Sigmoid colon (tissue), 6 donors: ENCODE measurements at regions not wholly inside any gene's neighbourhood (a gene's known extent, or its start where the extent isn't known, plus 50 kb on each side); places are given as distances from the start of the nearest gene placed in this dataset.
"Not testable (repeated sequence)": the region's sequence is repeated elsewhere in the genome, so short reads cannot be mapped to it uniquely, and the experiment has no call there.

ENCODE experiments used
- DNase-seq: peaks from one replicate; pipeline ENCODE4 v3.0.0-alpha.2; 2019
- H3K27ac ChIP-seq, 4 donors: fragments of 200-600 bp; sonication (generic); one replicate each; pipeline ENCODE4 v1.5.1; 2016 to 2019; ENCODE audit warnings: mild to moderate bottlenecking in 1 of 4
- H3K27me3 ChIP-seq, 3 donors: fragments of 200-600 bp; sonication (generic); one replicate each; pipeline ENCODE4 v1.5.1; 2019; ENCODE audit warnings: mild to moderate bottlenecking in 1 of 3
- H3K36me3 ChIP-seq, 4 donors: fragments of 200-600 bp; sonication (generic); one replicate each; pipeline ENCODE4 v1.5.1; 2016 to 2019
- H3K4me1 ChIP-seq, 4 donors: fragments of 200-600 bp; sonication (generic); one replicate each; pipeline ENCODE4 v1.5.1; 2017 to 2019
- H3K4me3 ChIP-seq, 4 donors: fragments of 200-600 bp; sonication (generic); one replicate each; pipeline ENCODE4 v1.5.1; 2017 to 2019; ENCODE audit warnings: mild to moderate bottlenecking in 2 of 4, moderate library complexity in 1 of 4
- H3K9me3 ChIP-seq, 4 donors: fragments of 200-600 bp in 3 of 4; sonication (generic) in 3 of 4; one replicate each; pipeline versions ENCODE4 v1.5.1 to v1.6.1; 2013 to 2019
- EP300 ChIP-seq, 4 donors: sonication (generic); formaldehyde crosslinking; IDR thresholded peaks; one replicate each; pipeline ENCODE4 v1.6.1; 2017; ENCODE audit warnings: antibody characterized with exemption in 4 of 4
- POLR2A ChIP-seq, 2 donors: fragments of 450-650 bp; IDR thresholded peaks; one replicate each; pipeline ENCODE4 v1.6.1; 2016; ENCODE audit warnings: antibody characterized with exemption in 2 of 2, mild to moderate bottlenecking in 2 of 2, moderate library complexity in 2 of 2
- POLR2AphosphoS5 ChIP-seq, 4 donors: sonication (generic); formaldehyde crosslinking; IDR thresholded peaks; one replicate each; pipeline ENCODE4 v1.6.1; 2017; ENCODE audit warnings: antibody characterized with exemption in 4 of 4
- WGBS, 2 donors: extraction: QIAGEN DNeasy Blood & Tissue Kit; methylation state at CpG; one replicate each; pipeline ENCODE4 v1.1.7; 2013; 5-methylcytosine and 5-hydroxymethylcytosine counted together
- intact Hi-C: fragments of 100-400 bp; cut with DNase I; formaldehyde crosslinking; loops from one replicate; pipeline ENCODE4 v1.15.1; 2023
- TF ChIP-seq, protein P1 (sequence below), 4 experiments: fragments of 450-650 bp in 3 of 4; fragments of 200-600 bp in 1 of 4; IDR thresholded peaks; one replicate each; pipeline ENCODE4 v1.5.1; 2016 to 2019; ENCODE audit warnings: antibody characterized with exemption in 4 of 4, mild to moderate bottlenecking in 3 of 4, moderate library complexity in 2 of 4
- donor health status: healthy with polysubstance abuse.
- donor health status: healthy.

DNA sequence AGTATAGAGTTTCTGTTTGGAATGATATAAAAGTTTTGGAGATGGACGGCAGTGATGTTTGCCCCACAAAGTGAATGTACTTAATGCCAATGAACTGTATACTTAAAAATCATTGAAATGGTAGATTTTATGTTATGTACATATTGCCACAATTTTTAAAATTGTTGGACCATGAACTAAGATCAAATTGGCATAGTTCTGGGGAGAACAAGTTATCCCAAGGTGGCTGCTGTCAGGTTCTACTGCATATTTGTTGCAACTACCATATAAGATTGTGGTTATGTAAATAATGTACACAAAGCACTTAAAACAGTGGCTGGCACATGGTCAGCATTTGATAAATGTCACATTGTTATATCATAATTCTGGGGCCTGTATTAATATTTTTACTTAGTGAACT is 466.4 kb downstream of the SIPA1L2 start:
- intact Hi-C loops: no loop called here
- H3K4me1 ChIP-seq: peaks cover 0 to 8% (median 4%) of the 10 kb centered on the region in 4 donors
- no peak for DNase-seq
- H3K36me3 ChIP-seq: no peaks in the 10 kb centered on the region
- no peaks in the 10 kb centered on the region for H3K27me3 ChIP-seq
- no peak overlapping the region for H3K4me3 ChIP-seq
- no peaks in the 10 kb centered on the region for H3K9me3 ChIP-seq
- WGBS, 2 donors: 80 to 81% methylated on average over 1 of the region's 1 CpG
- TF ChIP-seq POLR2AphosphoS5 (IDR thresholded peaks at IDR 0.05) (no peak), EP300 (IDR thresholded peaks at IDR 0.05) (no peak), POLR2A (IDR thresholded peaks at IDR 0.05) (no peak)
- TF ChIP-seq, protein P1, sequence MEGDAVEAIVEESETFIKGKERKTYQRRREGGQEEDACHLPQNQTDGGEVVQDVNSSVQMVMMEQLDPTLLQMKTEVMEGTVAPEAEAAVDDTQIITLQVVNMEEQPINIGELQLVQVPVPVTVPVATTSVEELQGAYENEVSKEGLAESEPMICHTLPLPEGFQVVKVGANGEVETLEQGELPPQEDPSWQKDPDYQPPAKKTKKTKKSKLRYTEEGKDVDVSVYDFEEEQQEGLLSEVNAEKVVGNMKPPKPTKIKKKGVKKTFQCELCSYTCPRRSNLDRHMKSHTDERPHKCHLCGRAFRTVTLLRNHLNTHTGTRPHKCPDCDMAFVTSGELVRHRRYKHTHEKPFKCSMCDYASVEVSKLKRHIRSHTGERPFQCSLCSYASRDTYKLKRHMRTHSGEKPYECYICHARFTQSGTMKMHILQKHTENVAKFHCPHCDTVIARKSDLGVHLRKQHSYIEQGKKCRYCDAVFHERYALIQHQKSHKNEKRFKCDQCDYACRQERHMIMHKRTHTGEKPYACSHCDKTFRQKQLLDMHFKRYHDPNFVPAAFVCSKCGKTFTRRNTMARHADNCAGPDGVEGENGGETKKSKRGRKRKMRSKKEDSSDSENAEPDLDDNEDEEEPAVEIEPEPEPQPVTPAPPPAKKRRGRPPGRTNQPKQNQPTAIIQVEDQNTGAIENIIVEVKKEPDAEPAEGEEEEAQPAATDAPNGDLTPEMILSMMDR (IDR thresholded peaks at IDR 0.05): no peak
- H3K27ac ChIP-seq: no peak overlapping the region

DNA sequence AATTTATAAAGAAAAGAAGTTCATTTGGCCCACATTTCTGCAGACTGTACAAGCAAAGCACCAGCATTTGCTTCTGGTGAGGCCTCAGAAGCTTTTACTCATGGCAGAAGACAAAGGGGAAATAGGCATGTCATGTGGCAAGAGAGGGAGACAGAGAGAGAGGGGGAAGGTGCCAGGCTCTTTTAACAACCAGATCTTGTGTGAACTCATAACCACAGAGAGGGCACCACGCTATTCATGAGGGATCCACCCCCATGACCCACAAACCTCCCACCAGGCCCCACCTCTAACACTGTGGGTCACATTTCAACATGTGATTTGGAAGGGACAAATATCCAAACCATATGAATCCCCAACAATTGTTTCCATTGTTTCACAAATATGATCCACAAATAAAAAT is 467.9 kb downstream of the SIPA1L2 start:
- intact Hi-C loops: no loop called here
- H3K27me3 ChIP-seq: no peaks in the 10 kb centered on the region
- DNase-seq: no peak
- no peaks in the 10 kb centered on the region for H3K9me3 ChIP-seq
- H3K36me3 ChIP-seq: no peaks in the 10 kb centered on the region
- 69 to 93% methylated on average over 1 of the region's 1 CpG for WGBS, 2 donors
- TF ChIP-seq POLR2AphosphoS5 (IDR thresholded peaks at IDR 0.05) (no peak), POLR2A (IDR thresholded peaks at IDR 0.05) (no peak), EP300 (IDR thresholded peaks at IDR 0.05) (no peak)
- TF ChIP-seq, protein P1 (IDR thresholded peaks at IDR 0.05): no peak
- no peak overlapping the region for H3K4me3 ChIP-seq
- H3K27ac ChIP-seq: no peak overlapping the region
- peaks cover 0 to 8% (median 4%) of the 10 kb centered on the region in 4 donors for H3K4me1 ChIP-seq

DNA sequence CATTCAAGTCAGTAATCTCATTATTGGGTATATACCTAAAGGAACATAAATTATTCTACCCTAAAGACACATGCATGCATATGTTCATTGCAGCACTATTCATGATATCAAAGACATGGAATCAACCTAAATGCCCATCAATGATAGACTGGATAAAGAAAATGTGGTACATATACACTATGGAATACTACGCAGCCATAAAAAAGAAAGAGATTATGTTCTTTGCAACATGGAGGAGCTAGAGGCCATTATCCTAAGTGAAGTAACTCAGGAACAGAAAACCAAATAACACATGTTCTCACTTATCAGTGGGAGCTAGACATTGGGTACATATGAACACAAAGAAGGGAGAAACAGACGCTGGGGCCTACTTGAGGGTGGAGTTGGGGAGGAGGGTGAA is 471.4 kb downstream of the SIPA1L2 start:
- H3K4me3 ChIP-seq: not testable (repeated sequence)

DNA sequence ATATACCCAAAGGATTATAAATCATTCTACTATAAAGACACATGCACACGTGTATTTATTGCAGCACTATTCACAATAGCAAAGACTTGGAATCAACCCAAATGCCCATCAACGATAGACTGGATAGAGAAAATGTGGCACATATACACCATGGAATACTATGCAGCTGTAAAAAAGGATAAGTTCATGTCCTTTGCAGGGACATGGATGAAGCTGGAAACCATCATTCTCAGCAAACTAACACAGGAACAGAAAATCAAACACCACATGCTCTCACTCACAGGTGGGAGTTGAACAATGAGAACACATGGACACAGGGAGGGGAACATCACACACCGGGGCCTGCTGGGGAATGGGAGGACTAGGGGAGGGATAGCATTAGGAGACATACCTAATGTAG is 473.9 kb downstream of the SIPA1L2 start:
- H3K27ac ChIP-seq, H3K4me1 ChIP-seq, intact Hi-C loops, H3K9me3 ChIP-seq, H3K4me3 ChIP-seq, H3K27me3 ChIP-seq, DNase-seq, H3K36me3 ChIP-seq: not testable (repeated sequence)
- WGBS, 2 donors: 72 to 93% methylated on average over 3 of the region's 3 CpGs

More for the DNA sequence above, 471.4 kb downstream of the SIPA1L2 start:
- H3K27me3 ChIP-seq, DNase-seq, intact Hi-C loops, H3K9me3 ChIP-seq, H3K27ac ChIP-seq, H3K36me3 ChIP-seq, H3K4me1 ChIP-seq: not testable (repeated sequence)
- 96 to 99% methylated on average over 2 of the region's 2 CpGs for WGBS, 2 donors

DNA sequence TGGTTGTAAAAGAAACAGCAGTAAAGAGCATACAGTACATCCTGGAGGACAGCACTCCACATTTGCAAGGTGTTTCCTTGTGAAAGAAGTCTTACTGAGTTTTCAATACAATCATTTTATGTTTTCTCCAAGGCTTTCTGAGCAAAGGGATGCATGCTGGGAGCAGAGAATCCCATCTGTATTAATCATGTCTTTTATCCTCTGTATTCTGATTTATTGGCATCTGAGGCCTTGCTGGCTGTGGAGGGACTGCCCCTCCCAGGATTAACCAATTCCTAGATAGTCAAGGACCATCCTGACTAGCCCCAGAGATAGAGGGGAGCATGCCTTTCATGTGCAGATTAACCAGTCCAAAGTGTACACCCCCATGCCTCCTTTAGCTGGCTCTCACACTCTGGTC is 476.3 kb downstream of the SIPA1L2 start:
- intact Hi-C loops: no loop called here
- no peak overlapping the region for H3K4me3 ChIP-seq
- no peak overlapping the region for H3K27ac ChIP-seq
- no peaks in the 10 kb centered on the region for H3K9me3 ChIP-seq
- no peaks in the 10 kb centered on the region for H3K36me3 ChIP-seq
- H3K27me3 ChIP-seq: no peaks in the 10 kb centered on the region
- no peak for DNase-seq
- no peak for TF ChIP-seq POLR2A (IDR thresholded peaks at IDR 0.05)
- H3K4me1 ChIP-seq: peaks cover 0 to 5% (median 0%) of the 10 kb centered on the region in 4 donors

DNA sequence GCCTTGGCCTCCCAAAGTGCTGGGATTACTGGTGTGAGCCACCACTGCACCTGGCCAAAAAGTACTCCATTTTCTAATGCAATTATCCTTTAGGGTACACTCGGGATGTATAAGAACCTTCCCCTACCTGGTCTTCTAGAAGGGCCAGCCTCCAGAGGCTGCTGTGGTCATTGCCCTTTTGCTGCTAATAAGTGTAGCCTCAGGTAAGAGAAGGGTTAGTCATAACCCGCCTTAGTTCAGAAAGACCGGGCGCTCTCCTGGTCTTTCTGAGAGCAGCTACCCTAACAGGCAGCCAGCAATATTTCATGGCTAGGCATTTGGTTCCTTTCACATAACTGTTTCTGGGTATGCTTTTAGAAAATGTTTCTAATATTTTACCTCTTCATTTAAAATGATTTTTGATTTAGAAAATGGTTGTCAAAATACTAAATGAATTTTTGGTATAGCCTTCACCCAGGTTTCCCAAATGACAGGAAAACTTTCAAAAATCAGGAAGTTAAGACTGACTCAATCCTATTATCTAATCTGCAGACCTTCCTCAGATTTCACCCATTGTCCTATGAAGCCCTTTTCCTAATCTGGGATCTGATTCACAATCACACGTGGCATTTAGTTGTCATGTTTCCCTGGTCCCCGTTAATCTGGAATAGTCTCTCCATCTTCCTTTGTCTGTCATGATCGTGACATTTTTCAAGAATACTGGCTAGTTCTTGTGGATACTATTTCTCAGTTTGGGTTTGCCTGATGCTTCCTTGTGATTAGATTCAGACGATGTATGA is 479.0 kb downstream of the SIPA1L2 start:
- intact Hi-C loops: no loop called here
- Histone ChIP-seq H3K27ac (no peak overlapping the region), H3K4me3 (no peak overlapping the region), H3K27me3 (no peaks in the 10 kb centered on the region), H3K9me3 (no peaks in the 10 kb centered on the region), H3K36me3 (no peaks in the 10 kb centered on the region), H3K4me1 (peaks cover 0 to 5% (median 0%) of the 10 kb centered on the region in 4 donors)
- WGBS, 2 donors: 84 to 92% methylated on average over 8 of the region's 8 CpGs
- no peak for DNase-seq
- TF ChIP-seq POLR2AphosphoS5 (IDR thresholded peaks at IDR 0.05): no peak
- no peak for TF ChIP-seq EP300 (IDR thresholded peaks at IDR 0.05)
